ENCODE measurements at regions not wholly inside any gene's neighbourhood (a gene's known extent, or its start where the extent isn't known, plus 50 kb on each side); places are given as distances from the start of the nearest gene placed in this dataset.

GRCh38 chr12:100675432-100675831 is 101.9 kb downstream of the GAS2L3 start:
- DNase-seq (ENCODE audit: insufficient read length, low spot score), result peak; percentile 11
- FAIRE-seq, result no peak

DNA sequence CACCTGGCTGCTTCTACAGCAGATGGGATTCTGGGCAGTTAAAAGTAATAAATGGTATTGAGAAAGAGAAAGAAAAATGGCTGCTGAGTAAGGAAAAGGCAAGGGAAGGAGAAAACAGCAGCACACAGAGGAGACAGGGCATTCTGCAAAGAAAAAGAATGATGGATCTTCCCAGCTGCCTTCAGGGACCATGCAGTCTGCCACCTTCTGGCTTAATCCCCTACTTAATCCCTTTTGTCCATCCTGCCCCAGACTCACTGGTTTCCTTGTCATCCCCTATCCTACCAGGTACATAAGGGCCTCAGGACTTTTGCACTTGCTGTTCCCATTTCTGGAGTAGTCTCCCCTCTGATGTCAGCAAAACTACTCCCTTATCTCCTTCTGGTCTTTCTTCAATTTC is 107.6 kb downstream of the GAS2L3 start:
- DNase-seq (ENCODE audit: insufficient read length, low spot score), result no peak
- FAIRE-seq, result no peak

- FAIRE-seq (no peak), DNase-seq (ENCODE audit: insufficient read length, low spot score) (no peak)
Measured at GRCh38 chr12:100682178-100682577, 108.7 kb downstream of the GAS2L3 start.

GRCh38 chr12:100687686-100688085 is 106.9 kb upstream of the ANO4 start:
- DNase-seq (ENCODE audit: insufficient read length, low spot score) (no peak), FAIRE-seq (no peak)

DNA sequence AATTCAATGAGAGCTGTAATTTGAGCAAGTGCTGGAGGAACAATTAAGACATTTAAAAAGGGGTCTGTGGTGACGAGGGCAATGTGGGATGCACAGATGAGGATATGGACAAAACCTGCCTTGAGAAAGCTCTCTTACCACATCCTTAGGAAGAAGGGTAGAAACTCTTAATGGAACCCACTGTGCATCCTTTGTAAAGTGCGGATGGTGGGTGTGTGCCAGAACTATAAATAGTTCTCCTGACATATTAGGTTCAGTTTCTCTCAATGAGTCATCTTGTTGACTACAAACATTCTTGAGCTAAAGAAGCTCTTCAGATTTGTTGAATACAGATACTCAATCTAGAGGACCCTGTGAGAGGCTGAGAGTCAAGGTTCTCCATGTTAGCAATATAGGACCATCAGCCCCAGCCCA is 106.1 kb upstream of the ANO4 start:
- DNase-seq (ENCODE audit: insufficient read length, low spot score), result no peak
- no peak for FAIRE-seq

DNA sequence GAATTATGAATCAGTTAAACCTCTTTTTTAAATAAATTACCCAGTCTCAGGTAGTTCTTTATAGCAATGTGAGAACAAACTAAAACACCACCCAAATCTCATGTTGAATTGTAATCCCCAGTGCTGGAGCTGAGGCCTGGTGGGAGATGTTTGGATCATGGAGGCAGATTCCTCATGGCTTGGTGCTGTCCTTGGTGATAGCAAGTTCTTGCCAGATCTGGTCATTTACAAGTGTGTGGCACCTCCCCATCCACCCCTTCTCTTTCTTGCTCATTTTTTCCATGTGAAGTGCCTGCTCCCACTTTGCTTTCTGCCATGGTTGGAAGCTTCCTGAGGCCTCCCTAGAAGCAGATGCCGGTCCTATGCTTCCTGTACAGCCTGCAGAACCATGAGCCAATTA is 102.1 kb upstream of the ANO4 start:
- DNase-seq (ENCODE audit: insufficient read length, low spot score) (no peak), FAIRE-seq (no peak)

- DNase-seq (ENCODE audit: insufficient read length, low spot score) (no peak), FAIRE-seq (no peak)
Measured at GRCh38 chr12:100698518-100698917, 96.1 kb upstream of the ANO4 start.

DNA sequence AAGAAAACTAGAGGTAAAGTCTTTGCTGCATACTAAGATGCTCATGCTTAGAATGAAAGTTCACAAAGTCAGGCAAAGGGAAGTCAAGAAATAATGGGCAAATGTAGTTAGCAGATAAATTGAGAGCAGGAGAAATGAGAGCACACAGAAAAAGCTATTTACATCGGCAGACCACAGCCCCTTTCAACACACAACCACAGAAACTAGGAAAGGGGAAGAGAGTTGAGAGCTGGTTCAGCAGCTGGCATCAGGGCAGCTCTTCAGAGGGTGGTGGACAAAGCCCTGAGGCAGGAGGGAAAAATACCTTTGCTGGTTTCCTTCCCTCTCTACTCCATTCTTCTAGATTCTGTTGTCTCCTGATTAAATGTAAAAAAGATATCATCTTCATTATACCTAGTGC is 95.4 kb upstream of the ANO4 start:
- no peak for DNase-seq (ENCODE audit: insufficient read length, low spot score)
- no peak for FAIRE-seq

- FAIRE-seq (no peak), DNase-seq (ENCODE audit: insufficient read length, low spot score) (no peak)
Measured at GRCh38 chr12:100703337-100703736, 91.2 kb upstream of the ANO4 start.

GRCh38 chr12:100703868-100704267 is 90.7 kb upstream of the ANO4 start:
- DNase-seq (ENCODE audit: insufficient read length, low spot score) (no peak), FAIRE-seq (no peak)

DNA sequence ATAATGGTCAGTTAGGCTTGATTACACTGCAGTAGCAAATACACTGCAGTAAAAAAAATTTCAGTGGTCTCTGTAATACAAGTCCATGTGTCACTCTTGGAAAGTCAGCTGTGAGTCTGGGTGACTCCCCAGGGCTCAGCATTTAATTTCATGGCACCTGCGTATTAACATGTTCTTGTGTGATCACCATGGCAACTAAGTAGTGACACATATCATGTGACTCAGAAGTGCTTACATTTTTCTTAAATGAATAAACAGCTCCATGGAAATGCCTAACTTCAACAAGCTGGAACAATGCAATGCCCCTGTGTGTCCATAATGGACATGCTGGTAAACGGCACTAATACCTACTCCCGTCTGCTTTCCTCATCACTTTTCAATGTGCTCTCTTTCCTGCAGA is 88.5 kb upstream of the ANO4 start:
- peak; percentile 4 for FAIRE-seq
- DNase-seq (ENCODE audit: insufficient read length, low spot score), result no peak

DNA sequence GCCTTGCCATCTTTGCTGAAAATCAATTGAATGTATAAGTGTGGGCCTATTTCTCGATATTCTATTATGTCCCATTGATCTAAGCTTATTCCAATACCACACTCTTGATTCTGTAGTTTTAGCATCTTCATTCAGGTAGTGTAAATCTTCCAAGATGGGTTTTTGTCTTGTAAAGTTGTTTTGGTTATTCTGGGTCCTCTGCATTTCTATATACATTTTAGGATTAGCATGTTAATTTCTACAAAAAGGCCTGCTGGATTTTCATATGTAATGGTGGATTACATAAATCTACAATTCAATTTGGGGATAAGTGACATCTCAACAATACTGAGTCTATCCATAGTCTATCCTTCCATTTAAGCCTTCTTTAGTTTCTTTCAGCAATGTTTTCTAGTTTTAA is 86.0 kb upstream of the ANO4 start:
- no peak for FAIRE-seq
- no peak for DNase-seq (ENCODE audit: insufficient read length, low spot score)

DNA sequence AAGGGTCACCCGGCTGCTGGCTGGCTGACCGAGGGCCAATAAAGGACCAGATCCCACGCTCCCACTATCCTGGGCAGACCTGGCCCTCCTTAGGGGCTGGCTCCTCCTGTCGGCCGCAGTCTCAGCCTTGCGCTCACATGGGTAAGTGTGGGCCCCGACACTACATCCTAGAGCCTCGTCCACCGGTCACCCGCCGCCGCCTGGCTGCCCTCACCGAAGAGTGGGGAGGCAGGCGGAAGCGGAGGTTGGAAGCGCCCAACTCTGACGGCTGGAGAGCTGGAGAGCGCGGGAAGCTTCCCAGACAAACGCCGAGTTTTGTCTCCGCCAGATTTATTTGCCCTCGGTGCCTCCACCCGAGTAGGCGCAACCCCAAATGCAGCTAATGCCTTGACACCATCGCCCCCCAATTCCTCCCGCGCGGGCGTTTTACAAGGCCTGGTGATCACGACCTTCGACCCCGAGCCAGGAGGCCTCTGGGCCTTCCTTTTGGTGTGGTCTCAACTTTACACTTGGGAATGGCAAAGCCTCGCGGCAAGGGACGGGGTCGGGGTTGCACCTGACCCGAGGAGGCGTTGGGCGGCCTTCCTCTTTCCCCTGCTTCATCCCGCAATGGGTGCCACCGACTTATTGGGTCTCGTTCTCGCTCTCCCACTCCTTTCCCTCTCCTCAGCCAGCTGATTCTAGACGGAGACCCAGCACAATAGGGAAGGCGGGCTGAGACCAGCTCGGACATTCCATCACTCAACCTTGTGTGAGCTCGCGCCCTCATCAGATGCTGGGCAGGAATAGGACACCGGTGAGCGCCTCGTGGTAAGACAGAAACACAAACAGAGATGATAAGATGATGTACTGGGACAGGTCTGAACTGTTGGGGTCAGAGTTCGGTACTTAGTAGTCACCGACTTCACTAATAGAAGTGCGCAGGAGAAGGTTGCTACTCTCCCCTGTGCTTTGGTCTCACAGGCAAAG is 78.3 kb upstream of the ANO4 start:
- DNase-seq (ENCODE audit: insufficient read length, low spot score), result no peak
- FAIRE-seq, result no peak

DNA sequence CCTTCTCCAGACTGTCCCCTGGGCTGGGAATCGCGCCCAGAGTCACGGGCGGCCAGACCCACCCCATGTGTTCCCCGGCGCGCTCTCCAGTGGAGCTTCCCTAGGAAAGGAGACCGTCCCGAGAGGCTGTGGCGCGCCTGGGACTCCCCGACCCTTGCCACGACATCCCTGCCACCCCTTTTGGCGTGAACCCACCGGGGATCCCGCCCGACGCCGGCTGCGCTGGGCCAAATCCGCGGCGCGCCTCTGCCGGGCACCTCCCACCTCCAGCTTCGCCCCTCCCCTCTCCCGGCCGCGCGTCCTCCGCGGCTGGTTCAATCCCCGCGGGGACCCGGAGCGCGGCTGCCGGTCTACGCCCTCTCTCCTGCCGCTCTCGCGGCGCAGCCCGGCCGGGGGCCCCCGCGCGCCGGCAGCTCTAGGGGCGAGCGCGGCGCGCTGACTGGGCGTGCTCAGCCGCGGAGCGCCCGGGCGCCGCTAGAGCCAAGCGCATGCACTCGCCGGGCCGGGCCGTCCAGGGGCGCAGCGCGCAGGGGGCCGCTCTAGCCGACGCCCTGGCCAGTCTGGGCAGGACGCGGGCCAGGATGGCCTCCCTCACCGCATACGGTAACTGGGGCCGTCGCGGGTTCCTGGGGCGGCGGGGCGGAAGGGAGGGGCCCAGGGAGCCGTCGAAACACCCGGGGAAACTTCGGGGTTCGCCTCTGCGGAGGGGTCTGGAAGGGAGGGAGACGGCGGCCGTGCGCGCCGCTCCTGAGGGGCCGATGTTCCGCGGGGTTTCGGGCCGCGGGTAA is 77.4 kb upstream of the ANO4 start:
- FAIRE-seq (peak; percentile 60), DNase-seq (ENCODE audit: insufficient read length, low spot score) (no peak)

DNA sequence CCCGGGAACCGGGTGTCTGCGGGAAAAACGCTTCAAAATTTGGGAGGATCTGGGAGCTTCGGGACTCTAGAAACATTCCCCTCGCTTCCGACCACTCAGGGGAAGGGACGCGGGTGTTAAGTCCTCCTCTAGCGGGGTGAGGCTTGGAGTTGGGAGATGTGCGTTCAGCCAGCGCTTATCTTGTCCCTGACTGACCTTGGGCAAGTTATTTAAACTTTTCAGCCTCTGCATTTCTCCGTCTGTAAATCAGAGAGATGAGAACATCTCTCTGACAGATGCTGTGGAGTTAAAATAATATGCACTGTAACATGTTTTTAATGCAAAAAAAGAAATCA is 76.9 kb upstream of the ANO4 start:
- FAIRE-seq (no peak), DNase-seq (ENCODE audit: insufficient read length, low spot score) (no peak)

GRCh38 chr12:100718187-100718586 is 76.4 kb upstream of the ANO4 start:
- FAIRE-seq, result peak; percentile 38
- no peak for DNase-seq (ENCODE audit: insufficient read length, low spot score)

DNA sequence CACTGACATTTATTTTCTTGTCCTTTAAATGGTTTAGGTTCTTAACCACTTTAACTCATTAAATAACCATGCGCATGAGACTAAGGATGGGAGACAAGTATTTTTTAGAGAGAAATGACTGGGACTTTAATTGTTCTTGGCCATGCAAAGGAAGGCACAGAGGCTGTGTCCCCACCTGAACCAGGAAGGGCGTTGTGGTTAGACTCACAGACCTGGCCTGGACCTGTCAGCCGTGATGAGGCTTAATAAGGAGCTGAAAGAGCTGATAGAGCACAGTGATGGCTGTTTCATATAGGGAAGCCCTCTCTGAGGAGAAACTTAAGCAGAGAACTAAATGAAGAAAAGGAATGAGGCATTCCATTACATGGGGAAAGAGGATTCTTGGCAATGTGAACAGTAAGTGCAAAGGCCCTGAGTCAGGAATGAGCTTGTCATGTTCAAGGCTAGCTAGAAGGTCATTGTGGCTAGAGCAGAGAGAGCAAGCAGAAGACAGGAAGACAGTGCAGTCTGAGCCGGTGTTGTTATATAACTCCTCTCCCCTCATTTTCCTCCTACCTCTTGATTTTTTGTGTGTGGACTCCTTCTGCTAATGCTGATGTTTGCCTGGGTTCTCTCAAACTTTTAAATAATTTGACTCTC is 74.4 kb upstream of the ANO4 start:
- no peak for DNase-seq (ENCODE audit: insufficient read length, low spot score)
- FAIRE-seq, result no peak

GRCh38 chr12:100721169-100721568 is 73.4 kb upstream of the ANO4 start:
- FAIRE-seq, result no peak
- DNase-seq (ENCODE audit: insufficient read length, low spot score), result no peak

GRCh38 chr12:100724071-100724470 is 70.5 kb upstream of the ANO4 start:
- FAIRE-seq (no peak), DNase-seq (ENCODE audit: insufficient read length, low spot score) (no peak)

DNA sequence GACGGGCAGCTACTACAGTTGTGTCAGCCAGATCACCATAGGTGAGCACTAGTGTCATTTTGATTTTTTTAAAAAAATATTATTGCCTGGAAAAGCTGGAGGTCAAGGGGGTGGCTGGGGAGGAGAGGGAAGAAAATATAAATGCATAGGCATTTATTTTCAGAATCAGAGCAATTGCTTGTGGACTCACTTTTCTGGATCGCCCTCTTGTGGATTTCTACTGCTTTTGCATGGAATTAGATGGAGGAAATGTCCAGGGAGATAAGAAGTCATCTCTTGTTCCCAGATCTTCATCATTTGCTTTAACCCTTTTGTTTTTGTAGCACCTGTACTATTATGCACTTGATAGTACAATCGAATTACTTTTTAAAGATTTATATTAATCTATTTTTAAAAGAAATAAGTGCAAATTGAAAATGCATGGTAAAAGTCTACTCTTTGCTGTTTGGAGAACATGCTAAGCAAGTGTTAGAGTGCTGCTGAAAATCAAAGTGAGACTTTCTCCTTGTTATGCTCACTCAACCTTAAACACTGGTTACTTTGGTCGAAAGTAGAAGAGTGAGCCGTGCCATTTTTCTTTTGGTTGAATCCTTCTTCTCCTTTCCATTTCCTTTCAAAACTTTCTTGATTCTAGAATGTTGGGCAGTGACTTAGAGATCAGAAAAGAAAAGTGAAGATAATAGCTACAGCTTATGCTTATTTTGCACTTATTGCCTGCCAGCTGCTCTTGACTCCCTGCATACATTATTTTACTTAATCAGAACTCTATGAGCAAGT is 60.6 kb upstream of the ANO4 start:
- no peak for FAIRE-seq
- no peak for DNase-seq (ENCODE audit: insufficient read length, low spot score)

DNA sequence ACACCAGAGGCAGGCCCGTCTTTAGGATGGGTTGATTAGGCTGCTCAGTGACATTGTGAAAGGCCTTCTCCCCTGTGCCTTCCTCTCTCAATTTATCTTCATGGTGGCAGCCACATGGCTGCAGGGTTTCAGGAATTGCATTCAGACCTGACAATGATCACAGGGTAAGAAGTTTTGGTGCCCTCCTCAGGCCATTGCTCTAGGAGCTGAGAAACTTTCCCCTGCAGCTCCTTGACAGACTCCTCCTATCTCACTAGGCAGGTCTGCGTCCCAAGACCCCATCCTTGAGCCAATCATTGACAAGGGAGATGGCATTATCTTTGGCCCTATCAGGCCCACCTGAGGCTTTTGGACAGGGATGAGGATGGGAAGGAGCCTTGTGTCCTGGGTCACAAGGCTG is 57.4 kb upstream of the ANO4 start:
- DNase-seq (ENCODE audit: insufficient read length, low spot score) (no peak), FAIRE-seq (no peak)
